HEK293 (cell line): ENCODE measurements at regions not wholly inside any gene's neighbourhood (a gene's known extent, or its start where the extent isn't known, plus 50 kb on each side); places are given as distances from the start of the nearest gene placed in this dataset.

ENCODE experiments used
- CTCF ChIA-PET: fragments of 350-600 bp; formaldehyde crosslinking; extraction: SDS; loops from one replicate; lab custom pipeline; 2021; ENCODE audit warnings: antibody characterized with exemption; lab: Yijun Ruan, JAX
- POLR2A ChIA-PET: fragments of 300-600 bp; formaldehyde crosslinking; extraction: SDS; loops from one replicate; lab custom pipeline; 2020; ENCODE audit warnings: antibody characterized with exemption, inconsistent platforms; lab: Yijun Ruan, JAX
- H3K27ac ChIP-seq: fragments of 200-500 bp; sonication (Bioruptor generic); 2 replicates; pipeline ENCODE4 v1.5.1; 2014; ENCODE audit warnings: low read depth, low read length, control low read depth, inconsistent platforms; ENCODE audit errors: extremely low read depth
- H3K36me3 ChIP-seq, 2 experiments: fragments of 200-500 bp in 1 of 2; sonication (Bioruptor generic) in 1 of 2; 1 replicate in 1 of 2; 2 replicates in 1 of 2; pipeline ENCODE4 v1.5.1; 2014 to 2017; ENCODE audit warnings: inconsistent platforms in 2 of 2, low read length in 2 of 2; ENCODE audit not compliant: control insufficient read depth in 2 of 2, insufficient read depth in 1 of 2
- H3K4me1 ChIP-seq: fragments of 200-500 bp; sonication (Bioruptor generic); 2 replicates; pipeline ENCODE4 v1.5.1; 2014; ENCODE audit warnings: mild to moderate bottlenecking, low read length, inconsistent platforms; ENCODE audit not compliant: control insufficient read depth, insufficient read depth
- H3K4me3 ChIP-seq: 2 replicates; pipeline ENCODE4 v1.5.1; 2011; ENCODE audit warnings: low read depth, mild to moderate bottlenecking, control low read depth, low read length, moderate library complexity
- H3K9me3 ChIP-seq: fragments of 200-500 bp; sonication (Bioruptor generic); 2 replicates; pipeline ENCODE4 v1.5.1; 2014; ENCODE audit warnings: low read depth, low read length, inconsistent platforms; ENCODE audit not compliant: control insufficient read depth, insufficient read depth
- HOXA7 ChIP-seq: sonication (generic); formaldehyde crosslinking; IDR thresholded peaks from 2 replicates; pipeline ENCODE4 v1.8.1; 2022; ENCODE audit warnings: missing genetic modification reagents, borderline replicate concordance
- KLF7 ChIP-seq: fragments of 450-650 bp; formaldehyde crosslinking; IDR thresholded peaks from 2 replicates; pipeline ENCODE4 v1.5.1; 2016; ENCODE audit warnings: missing biosample characterization, missing genetic modification characterization, borderline replicate concordance
- PRDM1 ChIP-seq: fragments of 450-650 bp; formaldehyde crosslinking; IDR thresholded peaks from 2 replicates; pipeline ENCODE4; 2016; ENCODE audit warnings: missing biosample characterization, missing genetic modification characterization
- SCRT1 ChIP-seq: fragments of 450-650 bp; formaldehyde crosslinking; IDR thresholded peaks from 2 replicates; pipeline ENCODE4 v1.5.1; 2016; ENCODE audit warnings: missing biosample characterization, missing genetic modification characterization, borderline replicate concordance
- SP2 ChIP-seq: fragments of 450-650 bp; formaldehyde crosslinking; IDR thresholded peaks from 2 replicates; pipeline ENCODE4 v1.5.1; 2016; ENCODE audit warnings: missing biosample characterization, missing genetic modification characterization
- ZNF121 ChIP-seq: fragments of 450-650 bp; formaldehyde crosslinking; IDR thresholded peaks from 2 replicates; pipeline ENCODE4 v1.5.1; 2016; ENCODE audit warnings: missing biosample characterization, missing genetic modification characterization
- ZNF184 ChIP-seq: fragments of 450-650 bp; IDR thresholded peaks from 2 replicates; pipeline ENCODE4 v1.5.1; 2018; ENCODE audit warnings: missing biosample characterization, mild to moderate bottlenecking, missing genetic modification characterization
- ZNF416 ChIP-seq: fragments of 450-650 bp; formaldehyde crosslinking; IDR thresholded peaks from 2 replicates; pipeline ENCODE4 v1.5.1; 2016; ENCODE audit warnings: missing biosample characterization, missing genetic modification characterization
- ZNF423 ChIP-seq: fragments of 450-650 bp; formaldehyde crosslinking; IDR thresholded peaks from 2 replicates; pipeline ENCODE4 v1.5.1; 2016; ENCODE audit warnings: missing biosample characterization, missing genetic modification characterization
- ZNF544 ChIP-seq: fragments of 450-650 bp; formaldehyde crosslinking; IDR thresholded peaks from 2 replicates; pipeline ENCODE4 v1.5.0; 2017; ENCODE audit warnings: missing biosample characterization, missing genetic modification characterization
- ZNF555 ChIP-seq: fragments of 450-650 bp; formaldehyde crosslinking; conservative IDR thresholded peaks from 2 replicates; pipeline ENCODE4 v1.5.1; 2017; ENCODE audit warnings: missing biosample characterization, mild to moderate bottlenecking, missing genetic modification characterization, inconsistent platforms
- ZNF658 ChIP-seq: fragments of 450-650 bp; formaldehyde crosslinking; IDR thresholded peaks from 2 replicates; pipeline ENCODE4; 2016; ENCODE audit warnings: missing biosample characterization, missing genetic modification characterization
- ZNF707 ChIP-seq: fragments of 450-650 bp; formaldehyde crosslinking; IDR thresholded peaks from 2 replicates; pipeline ENCODE4 v1.5.1; 2016; ENCODE audit warnings: missing biosample characterization, missing genetic modification characterization
- ZNF843 ChIP-seq: fragments of 450-650 bp; formaldehyde crosslinking; IDR thresholded peaks from 2 replicates; pipeline ENCODE4 v1.5.1; 2016; ENCODE audit warnings: missing biosample characterization, missing genetic modification characterization
- ZSCAN30 ChIP-seq: fragments of 450-650 bp; IDR thresholded peaks from 2 replicates; pipeline ENCODE4 v1.5.1; 2018; ENCODE audit warnings: missing biosample characterization, mild to moderate bottlenecking, missing genetic modification characterization, moderate library complexity
- TF ChIP-seq, protein P1 (sequence below): fragments of 450-650 bp; formaldehyde crosslinking; IDR thresholded peaks from 2 replicates; pipeline ENCODE4 v1.5.1; 2016; ENCODE audit warnings: missing biosample characterization, missing genetic modification characterization, borderline replicate concordance
- TF ChIP-seq, protein P2 (sequence below): fragments of 450-650 bp; formaldehyde crosslinking; IDR thresholded peaks from 2 replicates; pipeline ENCODE4 v1.5.1; 2016; ENCODE audit warnings: missing biosample characterization, missing genetic modification characterization
- TF ChIP-seq, protein P3 (sequence below): fragments of 450-650 bp; formaldehyde crosslinking; IDR thresholded peaks from 2 replicates; pipeline ENCODE4 v1.5.1; 2016; ENCODE audit warnings: missing biosample characterization, missing genetic modification characterization
- TF ChIP-seq, protein P4 (sequence below): fragments of 450-650 bp; formaldehyde crosslinking; IDR thresholded peaks from 2 replicates; pipeline ENCODE4 v1.5.1; 2016; ENCODE audit warnings: missing biosample characterization, missing genetic modification characterization
- TF ChIP-seq, protein P5 (sequence below): fragments of 450-650 bp; formaldehyde crosslinking; IDR thresholded peaks from 2 replicates; pipeline ENCODE4; 2016; ENCODE audit warnings: missing biosample characterization, missing genetic modification characterization
- TF ChIP-seq, protein P6 (sequence below): fragments of 450-650 bp; formaldehyde crosslinking; IDR thresholded peaks from 2 replicates; pipeline ENCODE4 v1.5.1; 2017; ENCODE audit warnings: missing biosample characterization, missing genetic modification characterization

DNA sequence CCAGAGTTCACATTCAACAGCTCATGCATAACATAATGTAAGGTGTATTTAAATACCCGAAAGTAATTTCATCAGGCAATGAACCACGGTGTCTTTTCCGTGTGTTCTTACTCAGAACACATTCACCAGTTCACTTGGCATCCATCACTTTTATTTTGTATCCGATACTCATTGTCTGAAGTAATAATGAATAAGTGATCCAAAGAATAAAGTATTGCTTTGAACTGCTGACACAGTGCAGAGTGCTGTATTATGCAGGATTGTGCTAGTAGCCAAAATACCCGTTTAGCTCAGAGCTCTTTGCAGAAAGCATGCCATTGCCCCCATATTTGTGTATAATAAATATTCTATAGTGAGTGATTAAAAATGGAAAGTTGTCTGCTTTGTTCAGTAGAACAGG is 460.9 kb upstream of the KCNMB2 start:
- Histone ChIP-seq H3K27ac (no peak overlapping the region), H3K36me3 (no peaks in the 10 kb centered on the region), H3K9me3 (no peaks in the 10 kb centered on the region), H3K4me1 (no peaks in the 10 kb centered on the region), H3K4me3 (no peak overlapping the region)
- TF ChIP-seq ZNF544, result no peak
- TF ChIP-seq ZNF184 (tag by site-specific recombination), result no peak
- no peak for TF ChIP-seq SP2 (tag by site-specific recombination)
- TF ChIP-seq, protein P1, sequence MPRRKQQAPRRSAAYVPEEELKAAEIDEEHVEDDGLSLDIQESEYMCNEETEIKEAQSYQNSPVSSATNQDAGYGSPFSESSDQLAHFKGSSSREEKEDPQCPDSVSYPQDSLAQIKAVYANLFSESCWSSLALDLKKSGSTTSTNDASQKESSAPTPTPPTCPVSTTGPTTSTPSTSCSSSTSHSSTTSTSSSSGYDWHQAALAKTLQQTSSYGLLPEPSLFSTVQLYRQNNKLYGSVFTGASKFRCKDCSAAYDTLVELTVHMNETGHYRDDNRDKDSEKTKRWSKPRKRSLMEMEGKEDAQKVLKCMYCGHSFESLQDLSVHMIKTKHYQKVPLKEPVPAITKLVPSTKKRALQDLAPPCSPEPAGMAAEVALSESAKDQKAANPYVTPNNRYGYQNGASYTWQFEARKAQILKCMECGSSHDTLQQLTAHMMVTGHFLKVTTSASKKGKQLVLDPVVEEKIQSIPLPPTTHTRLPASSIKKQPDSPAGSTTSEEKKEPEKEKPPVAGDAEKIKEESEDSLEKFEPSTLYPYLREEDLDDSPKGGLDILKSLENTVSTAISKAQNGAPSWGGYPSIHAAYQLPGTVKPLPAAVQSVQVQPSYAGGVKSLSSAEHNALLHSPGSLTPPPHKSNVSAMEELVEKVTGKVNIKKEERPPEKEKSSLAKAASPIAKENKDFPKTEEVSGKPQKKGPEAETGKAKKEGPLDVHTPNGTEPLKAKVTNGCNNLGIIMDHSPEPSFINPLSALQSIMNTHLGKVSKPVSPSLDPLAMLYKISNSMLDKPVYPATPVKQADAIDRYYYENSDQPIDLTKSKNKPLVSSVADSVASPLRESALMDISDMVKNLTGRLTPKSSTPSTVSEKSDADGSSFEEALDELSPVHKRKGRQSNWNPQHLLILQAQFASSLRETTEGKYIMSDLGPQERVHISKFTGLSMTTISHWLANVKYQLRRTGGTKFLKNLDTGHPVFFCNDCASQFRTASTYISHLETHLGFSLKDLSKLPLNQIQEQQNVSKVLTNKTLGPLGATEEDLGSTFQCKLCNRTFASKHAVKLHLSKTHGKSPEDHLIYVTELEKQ (tag by site-specific recombination), result no peak
- TF ChIP-seq SCRT1, result no peak
- TF ChIP-seq ZNF843 (tag by site-specific recombination), result no peak
- TF ChIP-seq PRDM1 (tag by site-specific recombination), result no peak
- no peak for TF ChIP-seq ZNF416 (tag by site-specific recombination)
- TF ChIP-seq, protein P2, sequence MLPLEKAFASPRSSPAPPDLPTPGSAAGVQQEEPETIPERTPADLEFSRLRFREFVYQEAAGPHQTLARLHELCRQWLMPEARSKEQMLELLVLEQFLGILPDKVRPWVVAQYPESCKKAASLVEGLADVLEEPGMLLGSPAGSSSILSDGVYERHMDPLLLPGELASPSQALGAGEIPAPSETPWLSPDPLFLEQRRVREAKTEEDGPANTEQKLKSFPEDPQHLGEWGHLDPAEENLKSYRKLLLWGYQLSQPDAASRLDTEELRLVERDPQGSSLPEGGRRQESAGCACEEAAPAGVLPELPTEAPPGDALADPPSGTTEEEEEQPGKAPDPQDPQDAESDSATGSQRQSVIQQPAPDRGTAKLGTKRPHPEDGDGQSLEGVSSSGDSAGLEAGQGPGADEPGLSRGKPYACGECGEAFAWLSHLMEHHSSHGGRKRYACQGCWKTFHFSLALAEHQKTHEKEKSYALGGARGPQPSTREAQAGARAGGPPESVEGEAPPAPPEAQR, result no peak
- ChIA-PET POLR2A (no interaction called here), CTCF (no interaction called here)

DNA sequence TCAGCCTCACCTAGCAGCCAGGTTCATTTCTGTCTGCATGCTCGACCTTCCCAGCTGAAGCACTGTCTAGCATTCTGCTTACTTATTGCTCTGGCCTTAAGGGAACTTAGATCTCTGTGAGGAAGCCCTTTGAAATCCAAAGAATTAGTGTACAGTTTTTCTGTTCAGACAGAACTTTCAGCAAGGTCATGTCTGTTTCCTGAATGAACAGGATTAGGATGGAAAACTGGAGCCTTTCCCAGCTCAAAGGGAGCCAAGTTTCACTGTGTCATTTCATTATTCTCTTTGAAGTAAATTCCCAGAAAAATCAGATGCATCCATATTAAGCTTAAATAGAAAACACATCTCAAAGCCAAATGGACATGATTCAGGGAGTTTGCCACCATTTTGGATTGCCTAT is 457.3 kb upstream of the KCNMB2 start:
- CTCF ChIA-PET, result no interaction called here
- Histone ChIP-seq H3K27ac (no peak overlapping the region), H3K36me3 (no peaks in the 10 kb centered on the region), H3K9me3 (no peaks in the 10 kb centered on the region), H3K4me3 (no peak overlapping the region), H3K4me1 (peaks cover under 1% of the 10 kb centered on the region; the same call in 1 of the 2 replicates)
- POLR2A ChIA-PET, result no interaction called here
- TF ChIP-seq, protein P3, sequence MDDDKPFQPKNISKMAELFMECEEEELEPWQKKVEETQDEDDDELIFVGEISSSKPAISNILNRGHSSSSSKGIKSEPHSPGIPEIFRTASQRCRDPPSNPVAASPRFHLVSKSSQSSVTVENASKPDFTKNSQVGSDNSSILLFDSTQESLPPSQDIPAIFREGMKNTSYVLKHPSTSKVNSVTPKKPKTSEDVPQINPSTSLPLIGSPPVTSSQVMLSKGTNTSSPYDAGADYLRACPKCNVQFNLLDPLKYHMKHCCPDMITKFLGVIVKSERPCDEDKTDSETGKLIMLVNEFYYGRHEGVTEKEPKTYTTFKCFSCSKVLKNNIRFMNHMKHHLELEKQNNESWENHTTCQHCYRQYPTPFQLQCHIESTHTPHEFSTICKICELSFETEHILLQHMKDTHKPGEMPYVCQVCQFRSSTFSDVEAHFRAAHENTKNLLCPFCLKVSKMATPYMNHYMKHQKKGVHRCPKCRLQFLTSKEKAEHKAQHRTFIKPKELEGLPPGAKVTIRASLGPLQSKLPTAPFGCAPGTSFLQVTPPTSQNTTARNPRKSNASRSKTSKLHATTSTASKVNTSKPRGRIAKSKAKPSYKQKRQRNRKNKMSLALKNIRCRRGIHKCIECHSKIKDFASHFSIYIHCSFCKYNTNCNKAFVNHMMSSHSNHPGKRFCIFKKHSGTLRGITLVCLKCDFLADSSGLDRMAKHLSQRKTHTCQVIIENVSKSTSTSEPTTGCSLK (tag by site-specific recombination), result no peak
- TF ChIP-seq ZSCAN30 (tag by site-specific recombination) (no peak), SP2 (tag by site-specific recombination) (no peak), ZNF121 (tag by site-specific recombination) (no peak), ZNF707 (tag by site-specific recombination) (no peak), KLF7 (tag by site-specific recombination) (no peak), ZNF658 (no peak), ZNF555 (tag by site-specific recombination) (no peak), HOXA7 (CRISPR knock-in tag) (no peak), ZNF423 (tag by site-specific recombination) (no peak)
- TF ChIP-seq, protein P4, sequence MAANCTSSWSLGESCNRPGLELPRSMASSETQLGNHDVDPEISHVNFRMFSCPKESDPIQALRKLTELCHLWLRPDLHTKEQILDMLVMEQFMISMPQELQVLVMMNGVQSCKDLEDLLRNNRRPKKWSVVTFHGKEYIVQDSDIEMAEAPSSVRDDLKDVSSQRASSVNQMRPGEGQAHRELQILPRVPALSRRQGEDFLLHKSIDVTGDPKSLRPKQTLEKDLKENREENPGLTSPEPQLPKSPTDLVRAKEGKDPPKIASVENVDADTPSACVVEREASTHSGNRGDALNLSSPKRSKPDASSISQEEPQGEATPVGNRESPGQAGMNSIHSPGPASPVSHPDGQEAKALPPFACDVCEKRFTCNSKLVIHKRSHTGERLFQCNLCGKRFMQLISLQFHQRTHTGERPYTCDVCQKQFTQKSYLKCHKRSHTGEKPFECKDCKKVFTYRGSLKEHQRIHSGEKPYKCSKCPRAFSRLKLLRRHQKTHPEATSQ (tag by site-specific recombination), result no peak
- TF ChIP-seq, protein P5, sequence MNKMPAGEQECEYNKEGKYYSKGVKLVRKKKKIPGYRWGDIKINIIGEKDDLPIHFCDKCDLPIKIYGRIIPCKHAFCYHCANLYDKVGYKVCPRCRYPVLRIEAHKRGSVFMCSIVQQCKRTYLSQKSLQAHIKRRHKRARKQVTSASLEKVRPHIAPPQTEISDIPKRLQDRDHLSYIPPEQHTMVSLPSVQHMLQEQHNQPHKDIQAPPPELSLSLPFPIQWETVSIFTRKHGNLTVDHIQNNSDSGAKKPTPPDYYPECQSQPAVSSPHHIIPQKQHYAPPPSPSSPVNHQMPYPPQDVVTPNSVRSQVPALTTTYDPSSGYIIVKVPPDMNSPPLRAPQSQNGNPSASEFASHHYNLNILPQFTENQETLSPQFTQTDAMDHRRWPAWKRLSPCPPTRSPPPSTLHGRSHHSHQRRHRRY (tag by site-specific recombination), result no peak
- TF ChIP-seq, protein P6, sequence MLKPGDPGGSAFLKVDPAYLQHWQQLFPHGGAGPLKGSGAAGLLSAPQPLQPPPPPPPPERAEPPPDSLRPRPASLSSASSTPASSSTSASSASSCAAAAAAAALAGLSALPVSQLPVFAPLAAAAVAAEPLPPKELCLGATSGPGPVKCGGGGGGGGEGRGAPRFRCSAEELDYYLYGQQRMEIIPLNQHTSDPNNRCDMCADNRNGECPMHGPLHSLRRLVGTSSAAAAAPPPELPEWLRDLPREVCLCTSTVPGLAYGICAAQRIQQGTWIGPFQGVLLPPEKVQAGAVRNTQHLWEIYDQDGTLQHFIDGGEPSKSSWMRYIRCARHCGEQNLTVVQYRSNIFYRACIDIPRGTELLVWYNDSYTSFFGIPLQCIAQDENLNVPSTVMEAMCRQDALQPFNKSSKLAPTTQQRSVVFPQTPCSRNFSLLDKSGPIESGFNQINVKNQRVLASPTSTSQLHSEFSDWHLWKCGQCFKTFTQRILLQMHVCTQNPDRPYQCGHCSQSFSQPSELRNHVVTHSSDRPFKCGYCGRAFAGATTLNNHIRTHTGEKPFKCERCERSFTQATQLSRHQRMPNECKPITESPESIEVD (tag by site-specific recombination), result no peak
- TF ChIP-seq, all 188 proteins: peak for 0
